ENCODE measurements at regions not wholly inside any gene's neighbourhood (a gene's known extent, or its start where the extent isn't known, plus 50 kb on each side); places are given as distances from the start of the nearest gene placed in this dataset.

DNA sequence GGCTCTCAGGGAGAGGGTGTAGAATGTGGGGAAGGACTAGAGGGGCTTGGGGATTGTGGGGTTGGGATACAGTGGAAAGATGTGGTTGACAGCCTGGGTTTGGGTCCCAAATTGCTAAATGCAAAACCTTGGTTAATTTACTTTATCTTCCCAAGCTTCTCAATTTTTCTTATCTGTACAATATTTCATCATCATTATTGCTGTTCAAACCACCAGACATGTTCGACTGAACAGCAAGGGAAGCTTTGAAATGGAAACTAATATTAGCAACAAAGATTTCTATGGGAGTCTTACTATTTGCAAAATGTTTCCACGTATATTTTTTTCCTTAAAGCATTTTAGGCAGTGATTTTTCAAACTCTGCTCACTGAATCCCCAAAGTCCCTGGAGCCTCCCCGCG lies 67.0 kb upstream of the KAZN start:
- intact Hi-C loops (cut with micrococcal nuclease) (no loop called here), dilution Hi-C loops (cut with MboI; ENCODE audit: extremely low pct_ligation_motif_present, low sequenced_read_pairs) (no loop called here)
- no peak overlapping the region for H2AFZ ChIP-seq (ENCODE audit: low read depth, low read length)
- BruUV-seq (replicated peaks) = no TSS peak
- TF ChIP-seq EZH2 (IDR thresholded peaks at IDR 0.05; ENCODE audit: borderline replicate concordance, low read depth, low read length, severe bottlenecking) (no peak), MYC (IDR thresholded peaks at IDR 0.05; ENCODE audit: low read depth, low read length) (no peak), JUN (IDR thresholded peaks at IDR 0.05; ENCODE audit: borderline replicate concordance, insufficient read depth, insufficient read length, low read depth) (no peak), FOS (IDR thresholded peaks at IDR 0.05; ENCODE audit: borderline replicate concordance, insufficient read depth, low read length) (no peak), POLR2A (IDR thresholded peaks at IDR 0.05; ENCODE audit: low read depth, low read length) (no peak), POLR2AphosphoS5 (IDR thresholded peaks at IDR 0.05; ENCODE audit: insufficient read depth, low read depth, low read length) (no peak), GATA2 (IDR thresholded peaks at IDR 0.05; ENCODE audit: insufficient read depth, insufficient read length, low read depth, low read length) (no peak), MAX (IDR thresholded peaks at IDR 0.05; ENCODE audit: insufficient read depth, insufficient read length) (no peak)
- TF ChIP-seq, protein P1, sequence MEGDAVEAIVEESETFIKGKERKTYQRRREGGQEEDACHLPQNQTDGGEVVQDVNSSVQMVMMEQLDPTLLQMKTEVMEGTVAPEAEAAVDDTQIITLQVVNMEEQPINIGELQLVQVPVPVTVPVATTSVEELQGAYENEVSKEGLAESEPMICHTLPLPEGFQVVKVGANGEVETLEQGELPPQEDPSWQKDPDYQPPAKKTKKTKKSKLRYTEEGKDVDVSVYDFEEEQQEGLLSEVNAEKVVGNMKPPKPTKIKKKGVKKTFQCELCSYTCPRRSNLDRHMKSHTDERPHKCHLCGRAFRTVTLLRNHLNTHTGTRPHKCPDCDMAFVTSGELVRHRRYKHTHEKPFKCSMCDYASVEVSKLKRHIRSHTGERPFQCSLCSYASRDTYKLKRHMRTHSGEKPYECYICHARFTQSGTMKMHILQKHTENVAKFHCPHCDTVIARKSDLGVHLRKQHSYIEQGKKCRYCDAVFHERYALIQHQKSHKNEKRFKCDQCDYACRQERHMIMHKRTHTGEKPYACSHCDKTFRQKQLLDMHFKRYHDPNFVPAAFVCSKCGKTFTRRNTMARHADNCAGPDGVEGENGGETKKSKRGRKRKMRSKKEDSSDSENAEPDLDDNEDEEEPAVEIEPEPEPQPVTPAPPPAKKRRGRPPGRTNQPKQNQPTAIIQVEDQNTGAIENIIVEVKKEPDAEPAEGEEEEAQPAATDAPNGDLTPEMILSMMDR (IDR thresholded peaks at IDR 0.05; ENCODE audit: extremely low read depth in 1 of 2, insufficient read depth in 1 of 2, low read depth in 1 of 2, low read length in 2 of 2) = no peak
- H3K9me1 ChIP-seq (replicated peaks; ENCODE audit: control insufficient read depth, extremely low read depth, insufficient read depth, low read length) = no peaks in the 10 kb centered on the region
- CTCF ChIA-PET = no interaction called here
- H3K27me3 ChIP-seq (ENCODE audit: control insufficient read depth in 2 of 2, insufficient read depth in 2 of 2, low read length in 2 of 2) = no peaks in the 10 kb centered on the region
- H3K9me3 ChIP-seq (replicated peaks; ENCODE audit: control insufficient read depth, insufficient read depth, low read length) = no peaks in the 10 kb centered on the region
- H3K4me3 ChIP-seq (replicated peaks in 1 of 3; ENCODE audit: insufficient read depth in 1 of 3, low read depth in 1 of 3, low read length in 3 of 3) = no peak overlapping the region
- no peak overlapping the region for H3K27ac ChIP-seq (ENCODE audit: insufficient read depth, low read depth, low read length)
- POLR2A ChIA-PET = no interaction called here
- H3K4me1 ChIP-seq (ENCODE audit: control insufficient read depth, extremely low read depth, insufficient read depth, low read length) = no peaks in the 10 kb centered on the region
- no peak overlapping the region for H3K9ac ChIP-seq (replicated peaks; ENCODE audit: extremely low read depth, insufficient read depth, low read length)
- no peak overlapping the region for H3K4me2 ChIP-seq (ENCODE audit: insufficient read depth, low read length)
- DNase-seq (ENCODE audit: low read depth, low spot score) (no peak), FAIRE-seq (no peak)
- H3K79me2 ChIP-seq (ENCODE audit: control insufficient read depth, insufficient read depth, low read length) = no peaks in the 10 kb centered on the region
- H3K36me3 ChIP-seq (ENCODE audit: control insufficient read depth in 2 of 2, extremely low read depth in 1 of 2, insufficient read depth in 2 of 2, low read length in 2 of 2) = no peaks in the 10 kb centered on the region
- no peaks in the 10 kb centered on the region for H4K20me1 ChIP-seq (replicated peaks; ENCODE audit: control insufficient read depth, extremely low read depth, insufficient read depth, low read length)
